GM12865 (cell line): ENCODE measurements at regions not wholly inside any gene's neighbourhood (a gene's known extent, or its start where the extent isn't known, plus 50 kb on each side); places are given as distances from the start of the nearest gene placed in this dataset.

Experiments used
- DNase-seq: peaks from one replicate; pipeline ENCODE4 v3.0.0; 2010; ENCODE audit warnings: low read depth
- H3K4me3 ChIP-seq: 2 replicates; pipeline ENCODE4 v1.5.1; 2011; ENCODE audit warnings: mild to moderate bottlenecking, low read depth, low read length, control low read depth
- TF ChIP-seq, protein P1 (sequence below): IDR thresholded peaks from 2 replicates; pipeline ENCODE4 v1.5.1; 2011; ENCODE audit warnings: low read length, control low read depth, low read depth, inconsistent platforms; ENCODE audit not compliant: insufficient read depth; ENCODE audit errors: missing control alignments

- H3K4me3 ChIP-seq: no peak overlapping the region
- DNase-seq: no peak
- TF ChIP-seq, protein P1, sequence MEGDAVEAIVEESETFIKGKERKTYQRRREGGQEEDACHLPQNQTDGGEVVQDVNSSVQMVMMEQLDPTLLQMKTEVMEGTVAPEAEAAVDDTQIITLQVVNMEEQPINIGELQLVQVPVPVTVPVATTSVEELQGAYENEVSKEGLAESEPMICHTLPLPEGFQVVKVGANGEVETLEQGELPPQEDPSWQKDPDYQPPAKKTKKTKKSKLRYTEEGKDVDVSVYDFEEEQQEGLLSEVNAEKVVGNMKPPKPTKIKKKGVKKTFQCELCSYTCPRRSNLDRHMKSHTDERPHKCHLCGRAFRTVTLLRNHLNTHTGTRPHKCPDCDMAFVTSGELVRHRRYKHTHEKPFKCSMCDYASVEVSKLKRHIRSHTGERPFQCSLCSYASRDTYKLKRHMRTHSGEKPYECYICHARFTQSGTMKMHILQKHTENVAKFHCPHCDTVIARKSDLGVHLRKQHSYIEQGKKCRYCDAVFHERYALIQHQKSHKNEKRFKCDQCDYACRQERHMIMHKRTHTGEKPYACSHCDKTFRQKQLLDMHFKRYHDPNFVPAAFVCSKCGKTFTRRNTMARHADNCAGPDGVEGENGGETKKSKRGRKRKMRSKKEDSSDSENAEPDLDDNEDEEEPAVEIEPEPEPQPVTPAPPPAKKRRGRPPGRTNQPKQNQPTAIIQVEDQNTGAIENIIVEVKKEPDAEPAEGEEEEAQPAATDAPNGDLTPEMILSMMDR: no peak
Measured at GRCh38 chr6:170227996-170228945, 62.6 kb downstream of the DLL1 start.

DNA sequence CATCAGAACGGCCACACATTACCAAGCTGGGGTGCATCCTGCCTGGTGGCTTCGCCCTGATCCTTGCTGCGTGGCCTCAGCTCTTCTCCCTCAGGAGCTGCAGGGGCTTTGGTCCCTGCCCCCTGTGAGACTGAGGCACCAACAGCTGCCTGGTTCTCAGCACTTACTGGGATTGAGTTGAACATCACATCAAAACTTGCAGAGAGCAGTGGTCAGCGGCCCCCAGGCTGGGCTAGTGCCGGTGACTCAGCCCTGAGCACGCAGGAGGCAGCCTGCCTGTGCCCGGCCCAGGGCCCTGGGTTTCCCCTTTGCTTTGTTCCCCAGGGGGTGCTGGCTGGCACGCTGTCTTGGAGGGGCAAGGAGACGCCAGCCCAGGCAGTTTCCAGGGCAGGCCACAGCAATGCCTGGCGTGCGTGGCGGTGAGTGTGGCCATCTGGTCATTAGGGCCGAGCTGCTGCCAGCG lies 63.3 kb downstream of the DLL1 start:
- TF ChIP-seq, protein P1: no peak
- DNase-seq: no peak
- H3K4me3 ChIP-seq: no peak overlapping the region

DNA sequence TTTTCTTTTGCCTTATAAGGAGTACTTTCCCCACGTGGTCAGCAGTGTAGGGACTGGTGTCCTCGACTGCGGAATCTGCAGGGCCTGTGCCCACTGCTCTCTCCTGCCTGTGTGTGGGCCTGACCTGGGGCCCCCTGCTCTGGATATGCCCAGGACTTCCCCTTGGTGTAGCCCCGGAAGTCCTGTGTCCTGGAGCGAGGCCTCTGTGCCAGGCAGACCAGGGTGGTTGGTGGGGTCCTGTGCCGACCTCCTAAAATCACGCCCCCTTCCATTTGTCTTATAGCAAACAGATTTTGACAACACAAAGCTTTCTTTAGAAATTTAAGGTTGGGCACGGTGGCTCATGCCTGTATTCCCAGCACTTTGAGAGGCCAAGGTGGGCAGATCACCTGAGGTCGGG lies 64.2 kb downstream of the DLL1 start:
- H3K4me3 ChIP-seq: no peak overlapping the region
- DNase-seq: no peak
- TF ChIP-seq, protein P1: no peak

- no peak overlapping the region for H3K4me3 ChIP-seq
- TF ChIP-seq, protein P1: no peak
- no peak for DNase-seq
Measured at GRCh38 chr6:170225852-170226417, 64.9 kb downstream of the DLL1 start.

DNA sequence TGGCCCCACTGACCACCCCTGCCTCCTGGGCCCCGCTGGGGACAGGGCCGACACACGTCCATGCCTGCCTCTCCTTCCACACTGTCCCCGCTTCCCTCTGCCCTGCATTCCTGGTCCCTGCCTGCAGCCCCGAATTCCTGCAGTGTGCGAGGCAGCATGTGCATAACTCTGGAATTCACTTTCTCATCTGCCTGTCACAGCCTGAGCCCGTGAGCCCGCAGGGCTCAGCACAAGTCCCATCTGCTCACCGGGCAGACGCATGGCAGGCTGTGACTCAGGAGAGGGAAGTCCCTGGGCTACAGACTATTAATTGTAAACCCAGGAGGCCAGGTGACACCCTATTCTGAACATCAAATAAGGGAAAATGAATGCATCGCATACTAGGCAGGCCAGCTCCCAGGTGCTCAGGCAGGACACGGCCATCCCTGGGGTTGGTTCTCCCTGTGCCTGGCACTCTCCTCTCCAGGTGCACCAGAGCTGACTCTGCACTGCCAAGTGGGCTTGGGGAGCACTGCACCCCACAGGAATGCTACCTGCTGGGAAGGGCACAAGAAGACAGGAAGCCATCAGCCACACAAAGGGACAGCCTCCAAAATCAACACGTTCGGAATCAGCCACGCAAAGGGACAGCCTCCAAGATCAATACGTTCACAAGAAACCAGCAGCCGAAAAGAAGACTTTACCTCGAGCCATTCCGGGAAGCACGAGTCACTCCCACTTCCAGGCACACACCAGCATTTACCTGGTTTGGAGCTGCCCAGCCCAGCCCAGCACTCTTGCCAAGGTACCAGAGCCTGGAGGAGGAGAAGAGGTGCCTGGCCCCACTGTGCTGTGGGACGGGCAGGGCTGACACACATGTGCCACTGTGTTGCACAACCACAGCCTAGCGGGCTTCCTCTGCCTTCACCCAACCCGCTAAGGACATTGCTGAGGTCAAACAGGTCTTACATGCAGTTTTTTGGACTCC lies 65.9 kb downstream of the DLL1 start:
- TF ChIP-seq, protein P1: no peak
- H3K4me3 ChIP-seq: no peak overlapping the region
- no peak for DNase-seq
